ENCODE measurements at regions not wholly inside any gene's neighbourhood (a gene's known extent, or its start where the extent isn't known, plus 50 kb on each side); places are given as distances from the start of the nearest gene placed in this dataset.

DNA sequence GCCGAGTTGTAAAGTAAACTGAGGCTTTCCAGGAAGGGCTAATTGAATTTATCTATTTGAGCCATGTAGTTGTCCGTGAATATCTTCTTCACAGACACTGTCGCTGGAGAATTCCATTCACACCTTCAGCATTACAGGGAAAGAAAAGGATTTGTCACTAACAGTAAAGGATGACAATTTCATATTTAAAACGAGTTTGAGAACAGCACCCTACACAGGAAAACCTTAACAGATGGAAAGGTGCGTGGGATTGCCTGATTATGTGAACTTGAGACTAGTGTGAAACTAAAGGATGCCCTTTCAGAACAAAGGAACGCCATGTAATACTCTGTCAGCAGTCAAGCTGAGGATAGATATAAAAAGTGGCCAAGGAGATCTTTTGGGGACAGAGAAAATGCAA, 492.5 kb upstream of the ADGRL2 start:
- H3K27me3 Mint-ChIP-seq (ENCODE audit: insufficient read depth): no peaks in the 10 kb centered on the region; the same call in 1 of the 2 replicates
- no peak overlapping the region for H3K27ac Mint-ChIP-seq

DNA sequence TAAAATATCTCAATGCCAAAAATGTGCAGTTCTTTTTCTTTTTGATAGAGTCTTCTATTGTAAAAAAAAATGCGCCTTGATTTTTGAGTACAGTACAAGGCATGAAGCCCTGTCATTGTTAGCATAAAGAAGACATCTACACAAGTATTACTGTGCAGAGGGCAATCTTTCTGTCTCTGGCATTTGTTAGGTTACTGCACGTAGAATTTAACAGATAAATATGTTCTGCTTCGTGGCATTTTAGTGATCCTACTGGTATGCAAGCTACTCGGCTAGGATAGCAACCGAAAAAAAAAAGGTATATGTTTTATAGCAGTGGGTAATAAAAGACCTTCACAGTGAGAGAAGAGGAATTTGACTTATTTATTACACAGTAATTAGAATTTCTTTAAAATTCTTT, 492.9 kb upstream of the ADGRL2 start:
- TF ChIP-seq, protein P1, sequence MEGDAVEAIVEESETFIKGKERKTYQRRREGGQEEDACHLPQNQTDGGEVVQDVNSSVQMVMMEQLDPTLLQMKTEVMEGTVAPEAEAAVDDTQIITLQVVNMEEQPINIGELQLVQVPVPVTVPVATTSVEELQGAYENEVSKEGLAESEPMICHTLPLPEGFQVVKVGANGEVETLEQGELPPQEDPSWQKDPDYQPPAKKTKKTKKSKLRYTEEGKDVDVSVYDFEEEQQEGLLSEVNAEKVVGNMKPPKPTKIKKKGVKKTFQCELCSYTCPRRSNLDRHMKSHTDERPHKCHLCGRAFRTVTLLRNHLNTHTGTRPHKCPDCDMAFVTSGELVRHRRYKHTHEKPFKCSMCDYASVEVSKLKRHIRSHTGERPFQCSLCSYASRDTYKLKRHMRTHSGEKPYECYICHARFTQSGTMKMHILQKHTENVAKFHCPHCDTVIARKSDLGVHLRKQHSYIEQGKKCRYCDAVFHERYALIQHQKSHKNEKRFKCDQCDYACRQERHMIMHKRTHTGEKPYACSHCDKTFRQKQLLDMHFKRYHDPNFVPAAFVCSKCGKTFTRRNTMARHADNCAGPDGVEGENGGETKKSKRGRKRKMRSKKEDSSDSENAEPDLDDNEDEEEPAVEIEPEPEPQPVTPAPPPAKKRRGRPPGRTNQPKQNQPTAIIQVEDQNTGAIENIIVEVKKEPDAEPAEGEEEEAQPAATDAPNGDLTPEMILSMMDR (IDR thresholded peaks at IDR 0.05): no peak
- no peak overlapping the region for H3K4me3 Mint-ChIP-seq
- H3K9me3 Mint-ChIP-seq: no peaks in the 10 kb centered on the region
- DNase-seq: no peak
- H3K4me1 Mint-ChIP-seq (ENCODE audit: low read depth): no peaks in the 10 kb centered on the region; the same call in 1 of the 2 replicates
- no peak overlapping the region for H3K27ac Mint-ChIP-seq
- no peaks in the 10 kb centered on the region for H3K36me3 Mint-ChIP-seq (ENCODE audit: low read depth)
- peaks cover 2% of the 10 kb centered on the region; the same call in 1 of the 2 replicates for H3K27me3 Mint-ChIP-seq (ENCODE audit: insufficient read depth)

More for the DNA sequence above, 492.5 kb upstream of the ADGRL2 start:
- H3K36me3 Mint-ChIP-seq (ENCODE audit: low read depth): no peaks in the 10 kb centered on the region
- TF ChIP-seq, protein P1 (IDR thresholded peaks at IDR 0.05): no peak
- no peak for DNase-seq
- H3K4me3 Mint-ChIP-seq: no peak overlapping the region
- H3K4me1 Mint-ChIP-seq (ENCODE audit: low read depth): no peaks in the 10 kb centered on the region; the same call in 1 of the 2 replicates
- H3K9me3 Mint-ChIP-seq: no peaks in the 10 kb centered on the region

DNA sequence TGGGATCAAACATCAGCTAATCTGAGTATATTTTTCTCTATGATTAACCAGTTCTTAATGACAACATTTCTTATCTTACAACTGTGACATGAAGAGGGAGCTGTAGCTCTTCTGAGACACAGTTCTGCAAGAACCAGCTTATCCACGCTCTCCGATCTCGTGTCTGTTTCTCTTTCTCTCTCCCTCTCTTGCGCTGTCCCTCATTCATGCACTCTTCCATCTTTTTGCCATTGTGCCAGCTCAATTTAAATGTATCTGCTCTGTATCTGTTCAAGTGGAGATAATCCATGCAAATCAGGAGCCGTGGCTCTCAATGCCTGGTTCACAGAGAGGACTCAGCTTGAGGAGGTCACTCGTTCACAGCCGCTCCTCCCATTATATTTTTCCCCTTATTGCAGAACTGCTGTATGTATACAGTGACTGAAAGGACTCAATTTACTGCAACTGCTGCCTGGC, 494.7 kb upstream of the ADGRL2 start:
- TF ChIP-seq, protein P1 (IDR thresholded peaks at IDR 0.05): no peak; the same call in 1 of the 2 replicates
- H3K4me1 Mint-ChIP-seq (ENCODE audit: low read depth): no peaks in the 10 kb centered on the region; the same call in 1 of the 2 replicates
- peak; percentile 22 for DNase-seq

DNA sequence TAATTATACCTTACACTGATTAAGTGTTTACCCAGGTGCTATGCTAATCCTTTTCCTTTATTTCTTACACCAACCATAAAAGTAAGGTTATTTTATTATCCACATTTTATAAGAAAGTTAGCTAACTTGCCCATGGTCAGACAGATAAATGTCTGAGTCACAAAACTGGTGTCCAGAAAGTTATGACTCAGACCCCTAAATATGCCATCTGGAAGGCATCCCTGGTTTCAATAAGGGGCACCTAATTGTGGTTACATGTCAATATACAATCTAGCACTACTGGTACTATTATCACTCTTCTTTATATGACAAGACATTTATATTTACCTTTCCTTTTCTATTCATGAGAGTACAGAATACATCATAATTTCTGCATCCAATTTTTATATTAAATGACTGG, 496.5 kb upstream of the ADGRL2 start:
- peak; percentile 27 for DNase-seq

More for the DNA sequence above, 494.7 kb upstream of the ADGRL2 start:
- H3K4me3 Mint-ChIP-seq: no peak overlapping the region
- H3K9me3 Mint-ChIP-seq: no peaks in the 10 kb centered on the region
- peaks cover 2% of the 10 kb centered on the region for H3K27me3 Mint-ChIP-seq (ENCODE audit: insufficient read depth)
- no peak overlapping the region for H3K27ac Mint-ChIP-seq
- no peaks in the 10 kb centered on the region for H3K36me3 Mint-ChIP-seq (ENCODE audit: low read depth)

DNA sequence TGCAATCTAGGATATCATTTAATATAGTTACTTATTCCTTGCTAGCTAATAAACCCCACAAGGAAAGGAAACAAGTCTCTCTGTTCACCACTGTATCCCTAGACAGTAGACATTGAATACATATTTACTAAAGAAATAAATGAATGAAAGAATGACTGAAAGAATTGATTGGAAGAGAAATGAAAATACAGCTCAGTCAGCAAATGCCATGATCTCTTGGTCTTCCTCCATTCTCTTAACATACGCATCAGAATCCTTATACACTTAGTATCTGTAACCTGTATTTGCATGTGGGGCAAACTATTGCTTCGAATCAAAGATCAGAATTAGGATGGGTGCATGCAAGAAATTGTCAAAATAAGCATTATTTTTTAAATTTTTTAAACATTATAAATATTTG, 500.8 kb upstream of the ADGRL2 start:
- H3K9me3 Mint-ChIP-seq: no peaks in the 10 kb centered on the region

More for the DNA sequence above, 496.5 kb upstream of the ADGRL2 start:
- Mint-ChIP-seq H3K9me3 (no peaks in the 10 kb centered on the region), H3K4me1 (ENCODE audit: low read depth) (no peaks in the 10 kb centered on the region; the same call in 1 of the 2 replicates), H3K36me3 (ENCODE audit: low read depth) (no peaks in the 10 kb centered on the region), H3K27ac (no peak overlapping the region), H3K27me3 (ENCODE audit: insufficient read depth) (peaks cover 2% of the 10 kb centered on the region), H3K4me3 (no peak overlapping the region)
- TF ChIP-seq, protein P1 (IDR thresholded peaks at IDR 0.05): no peak

More for the DNA sequence above, 500.8 kb upstream of the ADGRL2 start:
- Mint-ChIP-seq H3K4me1 (ENCODE audit: low read depth) (no peaks in the 10 kb centered on the region; the same call in 1 of the 2 replicates), H3K4me3 (no peak overlapping the region), H3K36me3 (ENCODE audit: low read depth) (no peaks in the 10 kb centered on the region), H3K27ac (no peak overlapping the region), H3K27me3 (ENCODE audit: insufficient read depth) (peaks cover 2% of the 10 kb centered on the region)
- TF ChIP-seq, protein P1 (IDR thresholded peaks at IDR 0.05): no peak
- DNase-seq: no peak

All from HFFc6 (cell line).